Activated gamma-delta T cell treated with anti-CD3 and anti-CD28 coated beads, Interleukin-2, amount 50 U/mL, for 16 hours (primary cell): ENCODE measurements at regions not wholly inside any gene's neighbourhood (a gene's known extent, or its start where the extent isn't known, plus 50 kb on each side); places are given as distances from the start of the nearest gene placed in this dataset.
"Not testable (repeated sequence)": the region's sequence is repeated elsewhere in the genome, so short reads cannot be mapped to it uniquely, and the experiment has no call there.

Experiments
- DNase-seq: peaks from one replicate; pipeline ENCODE4 v3.0.0-alpha.2; 2020; ENCODE audit warnings: low read depth

DNA sequence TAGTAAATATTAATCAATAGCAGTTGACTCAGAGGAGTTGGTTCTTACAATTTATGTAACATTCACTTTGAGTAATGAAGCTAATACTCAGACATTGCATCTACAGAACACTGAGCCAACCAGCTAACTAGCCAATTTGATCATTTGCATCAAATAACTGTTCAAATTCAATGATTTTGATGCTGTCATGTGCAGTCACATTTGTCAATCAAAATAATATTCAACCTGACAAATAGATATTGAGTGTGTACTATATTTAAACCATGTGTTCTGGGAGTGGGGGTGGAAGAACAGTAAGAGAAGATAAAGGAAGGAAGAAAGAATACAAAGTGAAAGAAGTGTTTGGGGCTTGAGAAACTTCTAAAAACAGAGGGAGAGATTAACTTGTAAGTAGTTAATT is 277.2 kb upstream of the ARHGEF26 start:
- DNase-seq: no peak

DNA sequence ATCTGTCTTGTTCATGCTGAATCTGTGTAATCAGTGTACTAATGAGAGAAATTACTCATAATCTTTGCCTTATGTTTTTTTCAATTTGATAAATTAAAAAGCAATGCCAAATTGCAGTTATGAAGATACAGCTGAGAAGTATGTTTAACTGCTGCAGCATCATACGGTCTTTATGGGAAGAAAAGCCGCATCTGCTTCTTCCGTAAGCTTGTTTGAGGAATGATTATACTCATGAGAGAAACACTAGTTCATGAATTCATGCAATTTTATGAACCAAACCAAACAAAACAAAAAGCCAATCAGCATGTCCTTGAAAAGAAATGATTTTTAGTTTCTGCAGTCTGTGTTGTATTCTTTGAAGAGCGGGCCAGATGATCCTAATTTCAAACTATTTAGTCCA is 275.9 kb upstream of the ARHGEF26 start:
- DNase-seq: no peak

DNA sequence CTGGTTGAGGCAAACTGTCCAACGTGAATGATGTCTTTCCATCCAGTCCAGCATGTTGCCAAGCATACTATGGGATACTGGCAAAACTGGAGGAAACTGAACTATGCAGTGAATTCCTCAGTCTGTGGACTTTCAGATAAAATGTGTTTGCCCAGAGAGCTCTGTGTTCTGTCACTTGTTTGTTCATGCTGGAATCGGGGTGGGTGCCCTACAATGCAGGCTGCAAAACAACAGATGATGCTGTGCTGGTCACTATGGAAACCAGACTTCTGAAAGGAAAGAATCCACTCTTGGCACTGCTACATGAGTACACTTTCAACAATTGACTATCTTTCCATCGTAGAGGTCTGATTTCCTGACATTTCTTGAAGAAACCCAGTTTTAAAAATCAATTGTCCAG is 272.5 kb upstream of the ARHGEF26 start:
- no peak for DNase-seq

DNA sequence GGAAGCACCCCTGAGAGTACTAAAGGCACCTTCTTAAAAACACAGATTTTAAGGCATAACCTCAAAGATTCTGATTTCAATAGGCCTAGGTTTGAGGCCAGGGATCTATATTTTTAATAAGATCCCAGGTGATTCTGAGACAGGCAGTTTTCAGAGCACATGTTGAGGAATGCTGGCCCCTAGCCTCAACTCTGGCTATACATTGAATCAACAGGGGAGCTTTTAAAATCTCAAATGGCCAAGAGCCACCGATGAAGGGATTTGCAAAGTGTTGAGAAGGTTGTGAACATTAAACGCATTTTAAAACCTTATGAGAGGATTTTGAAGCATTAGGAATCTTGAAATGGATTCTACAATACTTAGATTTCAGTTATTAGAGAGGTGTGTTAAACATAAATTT is 268.8 kb upstream of the ARHGEF26 start:
- DNase-seq: no peak

DNA sequence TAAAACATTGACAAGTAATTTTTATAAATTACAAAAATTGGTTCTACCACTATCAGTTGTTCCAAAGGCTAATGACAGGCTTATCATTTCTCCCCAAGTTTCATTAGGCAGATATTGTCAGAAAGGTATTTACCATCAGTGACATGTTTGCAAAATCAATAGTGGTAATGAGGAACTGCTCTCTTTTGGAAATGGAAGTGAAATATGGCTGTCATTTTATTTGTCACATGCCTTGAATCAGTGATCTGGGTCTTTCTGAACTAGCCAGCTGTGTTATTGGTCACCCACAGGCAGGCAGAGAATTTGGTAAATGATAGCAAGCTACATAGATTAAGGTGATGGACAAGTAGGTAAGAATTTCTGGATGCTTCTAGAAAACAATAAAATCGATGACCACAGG is 268.0 kb upstream of the ARHGEF26 start:
- DNase-seq: no peak

DNA sequence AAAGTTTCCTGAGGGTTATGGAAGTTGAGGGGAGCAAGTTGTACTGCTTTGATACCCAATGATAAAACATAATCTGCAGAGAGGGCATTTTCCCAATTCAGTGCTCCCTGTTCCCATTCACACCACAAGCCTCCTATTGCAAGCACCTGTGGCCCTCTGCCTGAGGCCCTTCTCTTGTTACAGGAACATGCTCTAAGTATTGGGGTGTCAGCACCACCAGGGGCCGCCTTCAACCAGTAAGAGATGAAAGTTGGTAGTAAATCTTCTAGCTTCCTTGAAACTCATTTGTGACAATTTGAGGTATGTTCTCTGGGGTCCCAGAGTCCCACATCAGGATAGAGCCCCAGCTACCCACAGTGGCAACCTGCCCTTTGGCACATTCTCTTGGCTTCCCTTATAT is 265.4 kb upstream of the ARHGEF26 start:
- DNase-seq: no peak

DNA sequence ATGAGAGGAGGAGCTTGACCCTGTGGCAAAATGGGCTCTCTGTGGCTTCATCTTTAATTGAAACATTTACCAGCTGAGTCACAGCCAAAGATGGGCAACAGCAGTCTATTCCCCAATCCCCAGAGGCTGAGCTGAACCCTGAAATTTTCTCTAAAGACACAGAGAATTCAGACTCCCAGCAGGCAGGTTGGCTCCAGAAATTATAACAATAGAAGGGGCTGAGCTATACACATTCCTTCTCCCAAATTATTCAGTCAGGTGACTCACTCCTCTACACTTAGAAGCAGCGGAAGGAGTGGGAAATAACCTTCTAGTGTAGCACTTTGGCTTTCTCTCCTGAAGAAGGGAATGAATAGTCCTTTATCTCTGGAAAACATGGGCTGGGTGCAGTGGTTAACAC is 264.3 kb upstream of the ARHGEF26 start:
- DNase-seq: no peak

DNA sequence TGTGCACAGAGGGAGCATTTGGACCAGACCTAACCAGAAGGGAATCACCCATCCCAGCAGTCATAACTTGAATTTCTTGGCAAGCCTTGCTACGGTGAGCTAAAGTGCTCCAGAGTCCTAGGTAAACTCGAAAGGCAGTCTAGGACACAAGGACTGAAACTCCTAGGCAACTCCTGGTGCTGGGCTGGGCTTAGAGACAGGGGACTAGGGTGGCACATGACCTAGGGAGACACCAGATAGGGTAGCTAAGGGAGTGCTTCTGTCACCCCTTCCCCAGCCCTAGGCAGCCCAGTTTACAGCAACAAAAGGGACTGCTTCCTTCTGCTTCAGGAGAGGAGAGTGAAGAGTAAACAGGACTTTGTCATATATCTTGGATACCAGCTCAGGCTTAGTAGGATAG is 256.4 kb upstream of the ARHGEF26 start:
- no peak for DNase-seq

DNA sequence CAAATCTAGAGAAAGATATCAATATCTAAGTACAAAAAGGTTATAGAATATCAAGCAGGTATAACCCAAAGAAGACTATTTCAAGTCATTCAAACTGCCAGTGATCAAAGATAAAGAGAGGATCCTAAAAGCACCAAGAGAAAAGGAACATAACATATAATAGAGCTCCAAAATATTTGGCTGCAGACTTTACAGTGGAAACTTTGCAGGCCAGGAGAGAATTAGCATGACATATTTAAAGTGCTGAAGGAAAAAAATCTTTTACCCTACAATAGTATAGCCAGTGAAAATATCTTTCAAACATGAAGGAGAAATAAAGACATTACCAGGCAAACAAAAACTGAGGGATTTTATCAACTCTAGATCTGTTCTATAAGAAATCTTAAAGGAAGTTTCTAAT is 254.3 kb upstream of the ARHGEF26 start:
- DNase-seq: no peak

DNA sequence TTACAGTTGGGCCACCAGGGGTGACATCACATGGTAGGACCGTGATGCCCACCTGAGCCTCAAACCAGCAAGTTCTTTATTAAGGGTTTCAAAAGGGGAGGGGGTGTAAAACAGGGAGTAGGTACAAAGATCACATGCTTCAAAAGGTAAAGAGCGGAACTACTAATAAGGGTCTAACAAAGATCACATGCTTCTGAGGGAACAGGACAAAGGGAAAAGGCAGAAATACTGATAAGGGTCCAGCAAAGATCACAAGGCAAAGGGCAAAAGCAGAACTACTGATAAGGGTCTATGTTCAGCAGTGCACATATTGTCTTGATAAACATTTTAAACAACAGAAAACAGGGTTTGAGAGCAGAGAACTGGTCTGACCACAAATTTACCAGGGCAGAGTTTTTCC is 246.8 kb upstream of the ARHGEF26 start:
- not testable (repeated sequence) for DNase-seq

DNA sequence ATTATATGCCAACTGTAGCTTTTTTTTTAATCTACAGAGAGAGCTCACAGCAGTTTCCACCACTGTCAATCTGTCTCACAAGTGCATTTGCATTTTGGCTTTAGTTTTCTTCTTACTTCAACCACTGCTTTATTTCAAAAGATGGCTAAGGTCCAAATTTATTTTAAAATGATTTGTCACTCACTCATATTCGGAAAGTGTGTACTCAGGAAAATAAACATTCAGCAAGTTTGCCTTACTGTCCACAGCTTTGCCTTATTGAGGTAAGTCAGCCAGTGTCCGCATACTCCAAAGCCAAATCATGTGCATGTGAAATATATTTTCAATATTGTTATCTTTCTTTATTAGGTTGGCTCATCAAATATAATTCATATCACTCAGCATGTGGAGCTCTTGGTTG is 240.7 kb upstream of the ARHGEF26 start:
- no peak for DNase-seq

DNA sequence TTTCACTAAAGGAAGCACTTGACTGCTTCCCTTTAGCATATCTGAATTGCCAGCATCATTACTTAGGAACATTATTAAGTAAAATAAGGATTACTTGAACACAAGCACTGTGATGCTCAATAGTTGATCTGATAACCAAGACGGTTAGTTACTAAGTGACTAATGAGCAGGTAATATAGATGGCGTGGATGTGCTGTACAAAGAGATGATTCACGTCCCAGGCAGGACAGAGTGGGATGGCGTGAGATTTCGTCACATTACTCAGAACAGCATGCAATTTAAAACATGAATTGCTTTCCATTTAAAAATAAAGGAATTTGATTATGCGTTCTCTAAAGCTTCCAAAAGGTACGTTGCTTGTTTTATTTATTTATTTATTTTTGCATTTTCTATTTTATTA is 240.0 kb upstream of the ARHGEF26 start:
- no peak for DNase-seq

DNA sequence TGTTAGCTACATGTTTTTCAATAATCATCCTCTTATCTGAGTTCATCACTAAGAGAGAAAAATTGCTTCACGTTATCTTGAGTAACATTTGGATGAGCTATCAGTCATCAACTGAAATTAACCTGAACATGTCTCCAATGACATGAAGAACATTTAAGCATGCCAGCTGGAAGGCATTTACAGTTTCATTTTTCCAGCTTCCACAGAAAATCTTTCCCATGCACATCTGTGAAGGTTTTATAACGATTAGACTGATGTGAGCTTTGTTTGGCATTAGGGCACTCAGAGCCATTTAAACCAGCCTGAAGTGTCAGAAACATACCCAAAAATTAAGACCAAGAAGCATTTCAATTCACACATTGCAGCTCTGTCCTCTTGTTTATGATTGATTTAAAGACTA is 235.8 kb upstream of the ARHGEF26 start:
- DNase-seq: no peak

DNA sequence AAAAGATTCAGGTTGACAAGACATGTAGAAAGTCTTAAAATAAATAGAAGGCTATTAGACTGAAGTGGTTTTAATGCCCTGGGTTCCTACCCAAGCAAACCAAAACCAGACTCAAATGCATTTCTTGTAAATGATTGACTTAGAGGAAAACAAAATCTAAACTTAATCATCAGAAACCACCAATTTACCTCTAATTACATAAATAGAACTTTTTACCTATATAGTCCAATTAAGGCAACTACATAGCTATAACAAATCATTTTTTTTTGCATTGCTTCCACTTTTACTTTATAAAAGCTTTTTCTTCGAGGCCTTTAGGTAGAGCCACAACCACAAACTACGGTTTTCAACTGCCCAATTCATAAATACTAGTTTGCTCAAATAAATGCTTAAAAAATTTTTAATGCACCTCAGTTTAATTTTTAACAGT is 231.3 kb upstream of the ARHGEF26 start:
- DNase-seq: no peak

DNA sequence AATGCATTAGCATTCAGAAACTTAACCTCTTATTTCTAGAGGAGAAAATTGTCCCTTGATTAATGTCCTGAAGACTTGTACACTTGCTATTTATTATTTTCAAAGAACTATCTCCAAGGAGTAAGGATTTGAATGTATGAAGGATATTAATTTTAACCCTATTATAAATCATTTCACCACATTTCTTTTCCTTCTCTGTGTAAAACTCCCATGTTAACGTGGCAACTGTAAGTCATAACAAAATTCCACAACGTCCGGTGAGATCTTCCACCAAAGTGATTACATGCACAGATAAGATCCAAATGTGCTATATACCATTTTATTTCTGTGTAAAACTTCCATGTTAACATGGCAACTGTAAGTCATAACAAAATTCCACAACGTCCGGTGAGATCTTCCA is 229.1 kb upstream of the ARHGEF26 start:
- DNase-seq: no peak

DNA sequence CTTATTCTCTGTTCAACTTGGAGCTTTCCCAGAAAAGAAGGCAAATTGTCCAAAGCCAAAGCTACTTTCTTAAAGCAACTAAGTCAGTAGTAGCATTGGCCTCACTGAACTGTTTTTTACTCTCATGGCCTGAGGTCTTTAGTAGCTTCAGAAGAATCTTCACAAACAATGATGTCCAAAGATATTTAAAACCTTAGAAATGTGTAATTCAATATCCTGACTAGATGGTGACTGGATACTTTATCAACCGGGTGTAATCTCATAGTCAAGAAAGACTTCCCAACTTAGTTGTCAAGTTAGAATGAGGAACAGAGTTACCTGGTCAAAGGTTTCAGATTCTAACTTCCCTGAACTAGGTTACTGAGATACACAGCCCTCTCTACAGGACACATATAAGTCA is 226.3 kb upstream of the ARHGEF26 start:
- no peak for DNase-seq

DNA sequence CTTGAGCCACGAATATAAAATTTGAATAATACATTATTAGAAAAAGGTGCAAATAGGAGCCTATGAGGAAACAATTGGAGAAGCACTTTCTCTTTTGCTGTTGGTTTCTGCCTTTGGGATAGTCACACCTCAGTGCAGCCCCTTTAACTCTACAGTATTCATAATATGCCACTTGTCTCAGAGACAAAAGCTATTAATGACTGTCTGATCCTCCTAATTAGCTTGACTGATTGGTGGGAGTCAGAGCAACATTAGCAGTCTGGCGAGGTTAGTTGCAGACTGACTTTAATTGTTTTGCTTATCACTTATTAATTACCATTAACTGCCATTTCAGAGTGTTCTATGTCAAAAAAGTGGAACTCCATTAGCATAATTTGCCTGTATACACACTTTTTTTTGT is 225.0 kb upstream of the ARHGEF26 start:
- DNase-seq: no peak

DNA sequence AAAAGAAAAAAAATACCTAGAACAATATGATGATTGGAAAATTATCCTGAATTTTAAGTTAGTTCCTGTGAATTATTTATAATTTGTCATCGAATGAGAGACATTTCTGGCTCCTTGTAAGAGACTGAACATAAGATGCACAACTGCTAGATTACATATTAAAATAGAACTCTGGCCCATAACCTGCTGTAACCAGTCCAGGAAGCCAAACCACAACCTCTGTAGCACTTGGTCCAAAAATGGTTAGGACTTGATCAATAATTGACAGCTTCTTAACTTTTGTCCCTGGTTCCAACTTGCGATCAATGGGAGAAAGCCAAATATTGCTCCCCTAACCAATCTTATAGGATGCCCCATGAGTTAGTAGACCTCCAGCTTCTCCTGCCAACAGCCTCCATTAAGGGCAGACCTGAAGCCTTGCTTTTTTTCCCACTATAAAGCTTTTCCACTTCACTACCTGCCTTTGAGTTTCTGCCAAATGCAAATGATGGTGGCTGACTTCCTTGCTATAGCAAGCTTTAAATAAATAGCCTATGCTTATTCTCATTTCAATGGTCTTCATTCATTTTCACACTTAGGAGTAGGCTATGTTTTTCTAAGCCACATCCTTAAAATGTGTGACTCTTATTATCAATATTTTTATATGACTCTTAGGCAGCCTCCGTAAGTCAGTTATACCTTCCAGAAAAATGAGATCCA is 224.0 kb upstream of the ARHGEF26 start:
- no peak for DNase-seq

DNA sequence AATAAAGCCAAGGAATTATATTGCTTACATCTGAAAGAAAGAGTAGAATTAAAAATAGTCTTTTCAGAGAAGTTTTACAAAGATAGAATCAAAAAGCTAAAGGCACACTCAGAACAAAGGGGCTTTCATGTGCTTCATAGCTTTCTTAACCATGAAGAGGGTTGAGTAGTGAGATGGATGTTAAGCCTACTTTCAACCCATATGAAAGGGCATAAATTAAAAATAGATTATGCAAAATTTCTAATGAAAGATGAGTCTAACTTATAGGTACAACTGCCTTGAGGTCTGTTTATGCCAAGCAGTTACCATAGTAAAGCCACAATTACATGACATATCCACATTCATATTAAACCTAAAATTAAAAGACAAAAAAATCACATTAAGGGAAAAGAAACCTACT is 223.3 kb upstream of the ARHGEF26 start:
- no peak for DNase-seq

DNA sequence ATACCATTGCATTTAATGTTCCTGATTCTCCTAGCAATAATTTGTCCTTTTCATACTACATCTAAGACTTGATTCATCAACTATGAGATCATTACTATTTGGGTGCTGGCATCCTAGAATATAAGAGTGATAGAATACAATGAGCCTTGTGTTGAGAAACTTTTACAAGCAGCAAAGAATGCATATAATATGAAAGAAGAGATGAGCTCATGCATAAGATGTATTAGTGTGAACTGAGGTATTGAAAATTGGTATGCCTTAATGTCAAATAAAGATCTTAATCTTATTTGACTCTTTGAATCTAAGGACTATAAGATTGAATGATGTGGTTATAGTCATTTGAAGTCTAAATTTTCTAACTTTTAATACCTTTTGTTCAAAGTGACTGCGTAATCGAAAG is 220.0 kb upstream of the ARHGEF26 start:
- no peak for DNase-seq

DNA sequence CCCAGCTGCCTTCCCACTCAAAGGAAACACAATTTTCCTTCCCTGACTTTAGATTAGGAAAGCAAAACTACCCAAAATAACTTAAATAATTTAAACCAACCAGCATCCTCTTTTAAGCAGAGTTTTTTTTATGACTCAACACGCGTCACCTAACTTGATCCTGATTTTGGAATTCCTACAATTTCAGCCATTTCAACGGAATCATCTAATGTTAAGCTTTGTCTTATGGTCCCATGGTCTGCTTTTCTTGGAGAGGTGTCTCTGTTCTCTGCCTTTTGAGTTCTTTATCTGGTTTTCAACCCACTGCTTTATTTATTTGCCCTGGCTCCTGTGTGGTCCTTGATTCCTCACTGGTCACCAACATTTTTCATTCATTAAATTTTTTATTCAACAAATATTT is 219.2 kb upstream of the ARHGEF26 start:
- DNase-seq: no peak

DNA sequence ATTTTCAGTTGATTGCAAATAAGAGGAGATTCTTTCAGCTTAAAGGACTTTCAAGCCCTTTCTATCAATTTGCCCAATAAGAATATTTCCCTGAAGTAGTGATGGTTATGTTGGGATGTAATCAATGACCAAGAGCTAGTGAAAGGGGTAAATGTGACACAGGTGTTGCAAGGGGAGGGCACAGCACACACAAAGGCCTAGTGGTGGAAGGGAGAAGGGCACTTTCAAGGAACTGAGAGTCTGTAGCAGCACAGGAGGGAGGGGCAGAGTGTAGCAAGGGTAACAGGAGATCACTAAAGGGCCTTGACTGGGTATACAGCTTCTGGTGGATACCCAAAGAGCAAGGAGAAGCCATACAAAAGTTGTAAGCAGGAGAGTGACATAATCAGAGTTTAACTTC is 217.8 kb upstream of the ARHGEF26 start:
- DNase-seq: no peak

DNA sequence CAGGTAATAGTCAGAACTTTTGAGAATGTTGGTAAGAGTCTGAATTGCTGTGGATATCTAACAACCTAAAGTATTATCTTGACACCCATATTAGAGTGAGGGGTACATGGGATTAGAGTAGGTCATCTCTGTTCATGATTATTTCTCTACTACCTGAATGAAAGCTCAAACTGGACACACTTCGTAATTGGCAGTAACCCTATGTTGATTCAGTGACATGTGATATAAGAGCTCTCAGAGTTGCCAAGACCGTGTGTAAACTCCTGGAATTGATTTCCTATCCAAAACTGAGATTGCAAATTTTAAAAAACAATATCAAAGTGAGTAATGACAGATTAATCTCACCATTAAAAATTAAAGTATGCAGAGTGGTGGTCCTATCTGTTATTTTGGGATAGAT is 214.8 kb upstream of the ARHGEF26 start:
- no peak for DNase-seq

DNA sequence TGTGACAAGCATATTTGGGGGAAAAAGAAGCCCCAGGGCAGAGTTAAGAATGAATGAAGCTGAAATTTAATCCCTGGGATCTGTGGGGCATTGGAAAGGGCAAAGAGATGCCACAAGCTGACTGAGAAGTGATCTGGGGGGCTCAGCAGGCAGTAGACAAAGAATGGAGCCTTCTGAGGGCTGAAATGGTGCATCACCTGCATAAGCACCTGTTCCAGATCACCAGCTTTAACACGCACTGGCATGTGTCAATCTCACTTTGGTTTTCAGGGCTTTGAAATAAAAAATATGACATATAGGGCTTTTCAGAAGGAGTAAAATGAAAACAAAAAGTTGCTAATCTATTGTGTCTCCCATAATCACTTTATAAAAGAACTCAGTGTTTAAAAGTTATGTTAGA is 210.8 kb upstream of the ARHGEF26 start:
- DNase-seq: no peak

DNA sequence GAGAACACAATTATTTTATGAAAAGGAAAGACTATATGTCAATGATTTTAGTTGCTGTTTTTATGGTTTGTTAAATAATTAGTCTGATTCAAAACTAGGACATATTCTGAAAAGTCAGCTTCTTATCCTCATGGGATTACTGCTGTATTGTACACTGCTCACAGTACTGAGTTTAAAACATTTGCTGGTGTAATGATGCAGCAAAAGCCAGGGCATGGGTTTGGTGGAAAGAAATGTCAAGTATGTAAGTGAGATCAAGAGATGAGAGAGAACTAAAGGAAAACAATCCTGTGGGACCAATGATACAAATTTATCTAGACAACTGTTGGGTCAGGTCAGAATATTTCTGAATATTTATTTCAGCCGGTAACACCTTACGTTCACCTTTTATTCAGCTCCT is 210.1 kb upstream of the ARHGEF26 start:
- DNase-seq: no peak
